HEK293T (cell line): ENCODE measurements at regions not wholly inside any gene's neighbourhood (a gene's known extent, or its start where the extent isn't known, plus 50 kb on each side); places are given as distances from the start of the nearest gene placed in this dataset.

ENCODE experiments used
- ARNT ChIP-seq: fragments of 450-650 bp; IDR thresholded peaks from 2 replicates; pipeline ENCODE4 v1.6.1; 2017; ENCODE audit warnings: mild to moderate bottlenecking
- BHLHE40 ChIP-seq: fragments of 450-650 bp; IDR thresholded peaks from 2 replicates; pipeline ENCODE4 v1.6.1; 2016; ENCODE audit warnings: mild to moderate bottlenecking, moderate library complexity, borderline replicate concordance
- ELF4 ChIP-seq: fragments of 450-650 bp; IDR thresholded peaks from 2 replicates; pipeline ENCODE4 v1.6.1; 2017; ENCODE audit warnings: antibody characterized with exemption
- FOXA1 ChIP-seq: fragments of 450-650 bp; IDR thresholded peaks from 2 replicates; pipeline ENCODE4 v1.6.1; 2016; ENCODE audit warnings: mild to moderate bottlenecking
- FOXK2 ChIP-seq: fragments of 450-650 bp; IDR thresholded peaks from 2 replicates; pipeline ENCODE4 v1.6.1; 2016; ENCODE audit warnings: mild to moderate bottlenecking
- FOXM1 ChIP-seq: fragments of 450-650 bp; IDR thresholded peaks from 2 replicates; pipeline ENCODE4 v1.6.1; 2017; ENCODE audit warnings: mild to moderate bottlenecking, borderline replicate concordance
- NFRKB ChIP-seq: fragments of 450-650 bp; IDR thresholded peaks from 2 replicates; pipeline ENCODE4 v1.6.1; 2016; ENCODE audit warnings: mild to moderate bottlenecking, moderate library complexity
- PKNOX1 ChIP-seq: fragments of 450-650 bp; IDR thresholded peaks from 2 replicates; pipeline ENCODE4 v1.6.1; 2016
- SUZ12 ChIP-seq: fragments of 450-650 bp; IDR thresholded peaks from 2 replicates; pipeline ENCODE4 v1.6.1; 2016; ENCODE audit warnings: mild to moderate bottlenecking
- TARDBP ChIP-seq: fragments of 450-650 bp; IDR thresholded peaks from 2 replicates; pipeline ENCODE4 v1.6.1; 2016
- ZNF384 ChIP-seq: fragments of 450-650 bp; IDR thresholded peaks from 2 replicates; pipeline ENCODE4 v1.6.1; 2016

- no peak for TF ChIP-seq FOXK2
- TF ChIP-seq FOXA1 = no peak
- no peak for TF ChIP-seq PKNOX1
- TF ChIP-seq BHLHE40 = no peak
- TF ChIP-seq TARDBP = no peak
- no peak for TF ChIP-seq SUZ12
- TF ChIP-seq ARNT = no peak
- no peak for TF ChIP-seq FOXM1
- no peak for TF ChIP-seq NFRKB
- TF ChIP-seq ZNF384 = no peak
- TF ChIP-seq ELF4 = no peak
Observed at GRCh38 chr4:71141125-71141524, 147.7 kb downstream of the DCK start.
